ENCODE measurements at regions not wholly inside any gene's neighbourhood (a gene's known extent, or its start where the extent isn't known, plus 50 kb on each side); places are given as distances from the start of the nearest gene placed in this dataset.
A peak's percentile ranks its signal among the peaks of the same experiment; 100 is the strongest.
"Not testable (repeated sequence)": the region's sequence is repeated elsewhere in the genome, so short reads cannot be mapped to it uniquely, and the experiment has no call there.

GRCh38 chr14:104250175-104250574 lies 111.8 kb downstream of the KIF26A start:
- DNase-seq = no peak

GRCh38 chr14:104252256-104253215 lies 114.1 kb downstream of the KIF26A start:
- DNase-seq = no peak

GRCh38 chr14:104253223-104253822 lies 114.9 kb downstream of the KIF26A start:
- DNase-seq = no peak

GRCh38 chr14:104253901-104254353 lies 115.5 kb downstream of the KIF26A start:
- no peak for DNase-seq

- DNase-seq = no peak
Observed at GRCh38 chr14:104254735-104255400, 116.5 kb downstream of the KIF26A start.

GRCh38 chr14:104256025-104256424 lies 117.6 kb downstream of the KIF26A start:
- DNase-seq = no peak

GRCh38 chr14:104262515-104263514 lies 124.4 kb downstream of the KIF26A start:
- no peak for DNase-seq

GRCh38 chr14:104263675-104264358 lies 125.4 kb downstream of the KIF26A start:
- DNase-seq = no peak

- DNase-seq = no peak
Observed at GRCh38 chr14:104264495-104265265, 126.3 kb downstream of the KIF26A start.

- no peak for DNase-seq
Observed at GRCh38 chr14:104265918-104266630, 127.7 kb downstream of the KIF26A start.

- DNase-seq = no peak
Observed at GRCh38 chr14:104266631-104267575, 128.5 kb downstream of the KIF26A start.

- peak; percentile 15 for DNase-seq
Observed at GRCh38 chr14:104267895-104268294, 129.5 kb downstream of the KIF26A start.

GRCh38 chr14:104268295-104268694 lies 129.9 kb downstream of the KIF26A start:
- no peak for DNase-seq

- no peak for DNase-seq
Observed at GRCh38 chr14:104268725-104269436, 130.5 kb downstream of the KIF26A start.

- not testable (repeated sequence) for DNase-seq
Observed at GRCh38 chr14:104269511-104270241, 131.3 kb downstream of the KIF26A start.

- no peak for DNase-seq
Observed at GRCh38 chr14:104271391-104271790, 133.0 kb downstream of the KIF26A start.

GRCh38 chr14:104274806-104275205 lies 136.4 kb downstream of the KIF26A start:
- DNase-seq = no peak
